ENCODE measurements at regions not wholly inside any gene's neighbourhood (a gene's known extent, or its start where the extent isn't known, plus 50 kb on each side); places are given as distances from the start of the nearest gene placed in this dataset.
"Not testable (repeated sequence)": the region's sequence is repeated elsewhere in the genome, so short reads cannot be mapped to it uniquely, and the experiment has no call there.

GRCh38 chr4:79197275-79198009, 128.4 kb downstream of the NAA11 start:
- Mint-ChIP-seq H3K27me3 (ENCODE audit: low read depth) (no peaks in the 10 kb centered on the region), H3K4me1 (no peaks in the 10 kb centered on the region), H3K4me3 (no peak overlapping the region), H3K36me3 (ENCODE audit: low read depth) (no peaks in the 10 kb centered on the region), H3K27ac (ENCODE audit: unreplicated experiment) (no peak overlapping the region), H3K9me3 (no peaks in the 10 kb centered on the region)
- DNase-seq (ENCODE audit: low read depth, low spot score): no peak
- TF ChIP-seq CTCF (conservative IDR thresholded peaks at IDR 0.05): no peak

- not testable (repeated sequence) for H3K4me3 Mint-ChIP-seq; H3K27me3 Mint-ChIP-seq (ENCODE audit: low read depth); DNase-seq (ENCODE audit: low read depth, low spot score); H3K4me1 Mint-ChIP-seq; H3K27ac Mint-ChIP-seq (ENCODE audit: unreplicated experiment); H3K9me3 Mint-ChIP-seq
- H3K36me3 Mint-ChIP-seq (ENCODE audit: low read depth): peaks cover 11% of the 10 kb centered on the region
Measured at GRCh38 chr4:79191292-79191691, 134.6 kb downstream of the NAA11 start.

- H3K4me3 Mint-ChIP-seq: no peak overlapping the region
- peaks cover 5% of the 10 kb centered on the region for H3K36me3 Mint-ChIP-seq (ENCODE audit: low read depth)
- H3K9me3 Mint-ChIP-seq: peaks cover 3% of the 10 kb centered on the region
- no peak for TF ChIP-seq CTCF (conservative IDR thresholded peaks at IDR 0.05)
- no peak for DNase-seq (ENCODE audit: low read depth, low spot score)
- H3K4me1 Mint-ChIP-seq: no peaks in the 10 kb centered on the region
- H3K27ac Mint-ChIP-seq (ENCODE audit: unreplicated experiment): no peak overlapping the region
- H3K27me3 Mint-ChIP-seq (ENCODE audit: low read depth): no peaks in the 10 kb centered on the region
Measured at GRCh38 chr4:79185526-79186045, 140.3 kb downstream of the NAA11 start.

GRCh38 chr4:79184476-79184875, 141.4 kb downstream of the NAA11 start:
- Mint-ChIP-seq H3K27ac (ENCODE audit: unreplicated experiment) (no peak overlapping the region), H3K4me1 (no peaks in the 10 kb centered on the region), H3K4me3 (no peak overlapping the region), H3K27me3 (ENCODE audit: low read depth) (no peaks in the 10 kb centered on the region), H3K9me3 (peaks cover 5% of the 10 kb centered on the region), H3K36me3 (ENCODE audit: low read depth) (peaks cover 5% of the 10 kb centered on the region)
- no peak for DNase-seq (ENCODE audit: low read depth, low spot score)
- TF ChIP-seq CTCF (conservative IDR thresholded peaks at IDR 0.05): no peak

- H3K36me3 Mint-ChIP-seq (ENCODE audit: low read depth): no peaks in the 10 kb centered on the region
- peaks cover 2% of the 10 kb centered on the region for H3K9me3 Mint-ChIP-seq
- H3K4me1 Mint-ChIP-seq: no peaks in the 10 kb centered on the region
- TF ChIP-seq CTCF (conservative IDR thresholded peaks at IDR 0.05): no peak
- H3K27ac Mint-ChIP-seq (ENCODE audit: unreplicated experiment): no peak overlapping the region
- H3K27me3 Mint-ChIP-seq (ENCODE audit: low read depth): no peaks in the 10 kb centered on the region
- H3K4me3 Mint-ChIP-seq: no peak overlapping the region
- no peak for DNase-seq (ENCODE audit: low read depth, low spot score)
Measured at GRCh38 chr4:79182209-79182608, 143.7 kb downstream of the NAA11 start.

GRCh38 chr4:79181190-79181589, 144.7 kb downstream of the NAA11 start:
- DNase-seq (ENCODE audit: low read depth, low spot score): no peak
- Mint-ChIP-seq H3K4me1 (no peaks in the 10 kb centered on the region), H3K27ac (ENCODE audit: unreplicated experiment) (no peak overlapping the region), H3K27me3 (ENCODE audit: low read depth) (no peaks in the 10 kb centered on the region), H3K4me3 (no peak overlapping the region), H3K9me3 (peaks cover 2% of the 10 kb centered on the region), H3K36me3 (ENCODE audit: low read depth) (no peaks in the 10 kb centered on the region)
- no peak for TF ChIP-seq CTCF (conservative IDR thresholded peaks at IDR 0.05)

All from neural crest cell (in vitro differentiated cells).